ENCODE measurements at regions not wholly inside any gene's neighbourhood (a gene's known extent, or its start where the extent isn't known, plus 50 kb on each side); places are given as distances from the start of the nearest gene placed in this dataset.

GRCh38 chr18:39638224-39638623 lies 2072.6 kb upstream of the CELF4 start (continued):
- TF ChIP-seq, protein P1, sequence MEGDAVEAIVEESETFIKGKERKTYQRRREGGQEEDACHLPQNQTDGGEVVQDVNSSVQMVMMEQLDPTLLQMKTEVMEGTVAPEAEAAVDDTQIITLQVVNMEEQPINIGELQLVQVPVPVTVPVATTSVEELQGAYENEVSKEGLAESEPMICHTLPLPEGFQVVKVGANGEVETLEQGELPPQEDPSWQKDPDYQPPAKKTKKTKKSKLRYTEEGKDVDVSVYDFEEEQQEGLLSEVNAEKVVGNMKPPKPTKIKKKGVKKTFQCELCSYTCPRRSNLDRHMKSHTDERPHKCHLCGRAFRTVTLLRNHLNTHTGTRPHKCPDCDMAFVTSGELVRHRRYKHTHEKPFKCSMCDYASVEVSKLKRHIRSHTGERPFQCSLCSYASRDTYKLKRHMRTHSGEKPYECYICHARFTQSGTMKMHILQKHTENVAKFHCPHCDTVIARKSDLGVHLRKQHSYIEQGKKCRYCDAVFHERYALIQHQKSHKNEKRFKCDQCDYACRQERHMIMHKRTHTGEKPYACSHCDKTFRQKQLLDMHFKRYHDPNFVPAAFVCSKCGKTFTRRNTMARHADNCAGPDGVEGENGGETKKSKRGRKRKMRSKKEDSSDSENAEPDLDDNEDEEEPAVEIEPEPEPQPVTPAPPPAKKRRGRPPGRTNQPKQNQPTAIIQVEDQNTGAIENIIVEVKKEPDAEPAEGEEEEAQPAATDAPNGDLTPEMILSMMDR (IDR thresholded peaks at IDR 0.05; ENCODE audit: control extremely low read depth in 1 of 3, insufficient read depth in 1 of 3, low read depth in 1 of 3, low read length in 3 of 3) = no peak
- no peak for TF ChIP-seq ATF2 (IDR thresholded peaks at IDR 0.05; ENCODE audit: low read length)
- no peak for TF ChIP-seq CTBP2 (IDR thresholded peaks at IDR 0.05; ENCODE audit: borderline replicate concordance, insufficient read depth, insufficient read length, low read length)
- TF ChIP-seq TAF1 (IDR thresholded peaks at IDR 0.05; ENCODE audit: low read depth, low read length) = no peak
- no peak for TF ChIP-seq PHF8 (conservative IDR thresholded peaks at IDR 0.05; ENCODE audit: low read depth, low read length)

All from H1 (cell line).